Endothelial cell (in vitro differentiated cells): ENCODE measurements at regions not wholly inside any gene's neighbourhood (a gene's known extent, or its start where the extent isn't known, plus 50 kb on each side); places are given as distances from the start of the nearest gene placed in this dataset.

Experiments
- DNase-seq: peaks from one replicate; pipeline ENCODE4 v3.0.0; 2021; ENCODE audit warnings: low spot score
- H3K27ac Mint-ChIP-seq: one replicate; pipeline ENCODE4 v1.8.0; 2021; ENCODE audit warnings: mixed read lengths, inconsistent platforms; ENCODE audit not compliant: unreplicated experiment
- H3K27me3 Mint-ChIP-seq: one replicate; pipeline ENCODE4 v1.8.0; 2021; ENCODE audit warnings: mild to moderate bottlenecking, moderate library complexity, mixed read lengths, inconsistent platforms; ENCODE audit not compliant: unreplicated experiment
- H3K36me3 Mint-ChIP-seq: one replicate; pipeline ENCODE4 v1.8.0; 2021; ENCODE audit warnings: mild to moderate bottlenecking, low read depth, mixed read lengths, inconsistent platforms; ENCODE audit not compliant: unreplicated experiment
- H3K4me1 Mint-ChIP-seq: one replicate; pipeline ENCODE4 v1.8.0; 2021; ENCODE audit warnings: mild to moderate bottlenecking, mixed read lengths, inconsistent platforms; ENCODE audit not compliant: unreplicated experiment
- H3K4me3 Mint-ChIP-seq: one replicate; pipeline ENCODE4 v1.8.0; 2021; ENCODE audit warnings: mild to moderate bottlenecking, mixed read lengths, inconsistent platforms; ENCODE audit not compliant: unreplicated experiment
- H3K9me3 Mint-ChIP-seq: one replicate; pipeline ENCODE4 v1.8.0; 2021; ENCODE audit warnings: mixed read lengths, inconsistent platforms; ENCODE audit not compliant: unreplicated experiment
- TF ChIP-seq, protein P1 (sequence below): fragments of 200-600 bp; sonication (generic); IDR thresholded peaks from one replicate; pipeline ENCODE4 v1.5.0; 2021; ENCODE audit warnings: antibody characterized with exemption; ENCODE audit not compliant: unreplicated experiment

DNA sequence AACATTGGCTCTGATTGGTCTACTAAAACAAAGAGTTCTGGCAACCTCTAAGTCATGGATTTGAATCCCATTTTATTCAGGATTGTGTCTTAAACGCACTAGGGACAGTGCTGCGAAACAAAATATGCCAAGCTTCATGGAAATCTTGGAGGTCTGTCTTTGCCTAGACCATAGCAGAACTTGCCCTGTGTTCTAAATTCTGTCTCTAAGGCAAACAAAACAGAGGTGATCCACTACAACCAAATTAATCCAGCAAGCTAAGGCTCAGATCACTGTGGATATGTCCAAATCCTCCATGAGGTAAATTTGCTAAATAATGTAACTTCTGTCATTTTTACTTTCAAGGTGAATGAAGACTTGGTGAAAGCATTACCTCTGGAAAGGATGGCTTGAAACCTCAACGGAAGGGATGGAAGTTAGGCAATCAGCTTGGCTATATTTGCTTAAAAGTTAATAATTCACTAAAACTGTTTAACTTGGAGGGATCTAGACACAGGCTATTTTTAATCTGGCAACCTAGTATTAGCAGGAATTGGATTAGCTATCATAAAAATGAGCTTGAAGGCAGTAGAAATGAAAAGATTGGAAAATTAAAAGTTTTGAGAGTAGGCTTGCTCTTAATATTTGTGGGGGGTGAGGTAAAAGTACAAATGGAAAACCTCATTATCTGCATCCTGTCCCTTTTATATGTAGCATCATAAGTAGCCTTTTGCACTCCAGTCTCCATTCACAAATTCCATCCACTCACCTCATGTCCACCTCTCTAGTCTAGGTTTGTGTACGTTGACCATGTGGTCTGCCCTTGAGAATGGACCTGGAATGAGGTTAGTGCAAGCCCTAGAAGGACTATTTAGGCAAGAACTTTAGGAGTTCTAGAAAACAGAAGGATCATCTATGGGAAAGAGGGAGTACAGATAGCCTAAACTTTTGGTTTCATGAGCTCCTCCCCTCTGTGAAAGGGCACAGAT is 176.2 kb downstream of the SMC2 start:
- TF ChIP-seq, protein P1, sequence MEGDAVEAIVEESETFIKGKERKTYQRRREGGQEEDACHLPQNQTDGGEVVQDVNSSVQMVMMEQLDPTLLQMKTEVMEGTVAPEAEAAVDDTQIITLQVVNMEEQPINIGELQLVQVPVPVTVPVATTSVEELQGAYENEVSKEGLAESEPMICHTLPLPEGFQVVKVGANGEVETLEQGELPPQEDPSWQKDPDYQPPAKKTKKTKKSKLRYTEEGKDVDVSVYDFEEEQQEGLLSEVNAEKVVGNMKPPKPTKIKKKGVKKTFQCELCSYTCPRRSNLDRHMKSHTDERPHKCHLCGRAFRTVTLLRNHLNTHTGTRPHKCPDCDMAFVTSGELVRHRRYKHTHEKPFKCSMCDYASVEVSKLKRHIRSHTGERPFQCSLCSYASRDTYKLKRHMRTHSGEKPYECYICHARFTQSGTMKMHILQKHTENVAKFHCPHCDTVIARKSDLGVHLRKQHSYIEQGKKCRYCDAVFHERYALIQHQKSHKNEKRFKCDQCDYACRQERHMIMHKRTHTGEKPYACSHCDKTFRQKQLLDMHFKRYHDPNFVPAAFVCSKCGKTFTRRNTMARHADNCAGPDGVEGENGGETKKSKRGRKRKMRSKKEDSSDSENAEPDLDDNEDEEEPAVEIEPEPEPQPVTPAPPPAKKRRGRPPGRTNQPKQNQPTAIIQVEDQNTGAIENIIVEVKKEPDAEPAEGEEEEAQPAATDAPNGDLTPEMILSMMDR: no peak
- Mint-ChIP-seq H3K27me3 (no peaks in the 10 kb centered on the region), H3K4me3 (no peak overlapping the region), H3K36me3 (no peaks in the 10 kb centered on the region), H3K27ac (no peak overlapping the region), H3K9me3 (no peaks in the 10 kb centered on the region), H3K4me1 (no peaks in the 10 kb centered on the region)
- DNase-seq: no peak

DNA sequence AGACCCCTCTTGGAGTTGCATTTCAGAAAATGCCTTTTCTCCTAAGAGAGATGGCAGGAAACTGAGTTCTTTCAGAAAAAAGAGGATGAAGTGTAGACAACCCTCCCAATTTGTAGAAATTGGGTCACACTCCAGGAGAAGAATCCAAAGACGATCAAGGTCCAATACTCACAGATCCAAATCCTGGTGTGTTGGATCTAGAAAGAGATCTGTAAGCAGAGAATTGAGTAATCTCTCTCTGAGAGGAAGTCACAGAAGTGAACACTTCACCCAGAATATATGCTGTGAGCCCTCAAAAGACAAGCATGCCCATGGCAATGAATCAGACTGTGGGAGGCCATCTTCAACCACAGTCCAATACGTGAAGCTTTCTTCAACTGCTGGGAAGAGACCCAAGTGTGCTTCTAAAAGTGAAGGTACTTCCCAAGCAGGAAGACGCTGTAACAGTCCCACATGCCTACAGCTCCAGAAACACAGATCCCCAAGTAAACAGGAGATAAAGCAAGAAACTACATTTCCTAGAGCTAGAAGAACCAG is 182.7 kb downstream of the SMC2 start:
- no peak overlapping the region for H3K4me3 Mint-ChIP-seq
- H3K27ac Mint-ChIP-seq: no peak overlapping the region
- H3K27me3 Mint-ChIP-seq: no peaks in the 10 kb centered on the region
- TF ChIP-seq, protein P1: no peak
- no peak for DNase-seq
- no peaks in the 10 kb centered on the region for H3K4me1 Mint-ChIP-seq
- H3K36me3 Mint-ChIP-seq: no peaks in the 10 kb centered on the region
- no peaks in the 10 kb centered on the region for H3K9me3 Mint-ChIP-seq

DNA sequence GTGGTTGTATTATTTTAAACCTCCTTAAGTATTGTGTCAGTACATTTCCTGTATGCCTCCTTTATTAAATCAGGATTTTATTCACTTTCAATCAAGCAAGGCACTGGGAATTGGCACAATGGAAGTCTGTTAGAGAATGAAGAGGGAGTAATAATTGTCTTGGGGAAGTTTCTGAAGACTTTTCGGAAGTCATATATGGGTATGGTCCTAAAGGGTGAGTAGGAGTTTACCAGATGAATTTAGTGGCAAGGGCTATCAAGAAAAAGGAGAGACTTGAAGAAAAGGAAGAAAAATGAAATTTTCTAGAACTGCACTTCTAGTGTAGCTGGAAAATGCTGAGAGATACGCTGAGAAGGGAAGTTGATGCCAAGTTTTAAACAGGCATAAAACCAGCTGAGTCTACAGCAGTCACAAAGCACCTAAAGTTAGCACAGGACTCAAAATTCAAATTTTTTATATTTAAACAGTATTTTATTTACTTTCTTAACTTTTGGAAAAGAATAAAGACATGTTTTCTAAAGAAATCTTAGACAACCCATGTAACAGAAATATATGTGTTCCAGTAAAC is 184.9 kb downstream of the SMC2 start:
- Mint-ChIP-seq H3K36me3 (no peaks in the 10 kb centered on the region), H3K4me1 (no peaks in the 10 kb centered on the region), H3K4me3 (no peak overlapping the region), H3K27ac (no peak overlapping the region), H3K27me3 (no peaks in the 10 kb centered on the region), H3K9me3 (no peaks in the 10 kb centered on the region)
- DNase-seq: no peak
- TF ChIP-seq, protein P1: no peak

DNA sequence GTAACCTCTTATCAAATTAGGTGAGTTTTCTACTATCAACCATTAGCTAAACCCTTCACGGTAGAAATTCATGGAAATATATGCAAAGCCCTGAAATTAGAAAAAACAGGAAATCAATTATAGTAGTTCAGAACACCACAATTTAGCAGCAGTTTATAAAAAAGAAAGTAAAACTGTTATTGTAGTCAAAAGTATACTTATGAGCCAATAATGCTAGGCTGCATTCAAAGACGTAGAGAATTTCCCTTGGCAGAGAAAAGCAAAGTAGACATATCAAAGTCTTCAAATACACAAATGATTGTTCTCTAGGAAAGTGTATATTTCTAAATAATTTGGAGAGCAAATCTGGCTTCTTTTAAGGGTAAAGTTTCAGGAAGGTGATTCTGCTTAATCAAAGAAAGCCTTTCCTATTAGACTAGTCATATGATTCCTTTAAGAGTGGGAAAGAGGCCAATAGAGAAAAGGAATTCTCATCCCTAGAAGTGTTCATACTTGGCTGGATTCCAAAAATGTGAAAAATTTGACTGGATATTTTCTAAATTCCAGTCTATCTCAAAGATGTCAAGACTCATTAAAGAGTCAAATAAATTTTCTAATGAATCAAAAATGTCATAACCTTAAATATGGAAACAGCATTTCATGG is 185.5 kb downstream of the SMC2 start:
- Mint-ChIP-seq H3K27me3 (no peaks in the 10 kb centered on the region), H3K9me3 (no peaks in the 10 kb centered on the region), H3K4me3 (no peak overlapping the region), H3K27ac (no peak overlapping the region), H3K36me3 (no peaks in the 10 kb centered on the region), H3K4me1 (no peaks in the 10 kb centered on the region)
- no peak for DNase-seq
- TF ChIP-seq, protein P1: no peak
